ENCODE measurements at regions not wholly inside any gene's neighbourhood (a gene's known extent, or its start where the extent isn't known, plus 50 kb on each side); places are given as distances from the start of the nearest gene placed in this dataset.

GRCh38 chr6:81633391-81633790 is 119.1 kb downstream of the TENT5A start:
- TF ChIP-seq CTCF (IDR thresholded peaks at IDR 0.05; ENCODE audit: borderline replicate concordance, insufficient read depth, low read depth, low read length) = no peak
- H3K4me3 ChIP-seq (ENCODE audit: low read depth, low read length) = no peak overlapping the region

- H3K4me3 ChIP-seq (ENCODE audit: low read depth, low read length) = no peak overlapping the region
These were observed 121.8 kb downstream of the TENT5A start for GRCh38 chr6:81630719-81631118.

GRCh38 chr6:81625216-81625615 is 127.3 kb downstream of the TENT5A start:
- TF ChIP-seq CTCF (IDR thresholded peaks at IDR 0.05; ENCODE audit: borderline replicate concordance, insufficient read depth, low read depth, low read length) = no peak

More at GRCh38 chr6:81630719-81631118, 121.8 kb downstream of the TENT5A start:
- no peak for TF ChIP-seq CTCF (IDR thresholded peaks at IDR 0.05; ENCODE audit: borderline replicate concordance, insufficient read depth, low read depth, low read length)

GRCh38 chr6:81624453-81624852 is 128.0 kb downstream of the TENT5A start:
- H3K4me3 ChIP-seq (ENCODE audit: low read depth, low read length) = no peak overlapping the region
- TF ChIP-seq CTCF (IDR thresholded peaks at IDR 0.05; ENCODE audit: borderline replicate concordance, insufficient read depth, low read depth, low read length) = no peak

More at GRCh38 chr6:81625216-81625615, 127.3 kb downstream of the TENT5A start:
- no peak overlapping the region for H3K4me3 ChIP-seq (ENCODE audit: low read depth, low read length)

- no peak for TF ChIP-seq CTCF (IDR thresholded peaks at IDR 0.05; ENCODE audit: borderline replicate concordance, insufficient read depth, low read depth, low read length)
- H3K4me3 ChIP-seq (ENCODE audit: low read depth, low read length) = no peak overlapping the region
These were observed 129.2 kb downstream of the TENT5A start for GRCh38 chr6:81623106-81623759.

GRCh38 chr6:81621816-81622395 is 130.6 kb downstream of the TENT5A start:
- no peak overlapping the region for H3K4me3 ChIP-seq (ENCODE audit: low read depth, low read length)
- no peak for TF ChIP-seq CTCF (IDR thresholded peaks at IDR 0.05; ENCODE audit: borderline replicate concordance, insufficient read depth, low read depth, low read length)

GRCh38 chr6:81614292-81614691 is 138.2 kb downstream of the TENT5A start:
- no peak overlapping the region for H3K4me3 ChIP-seq (ENCODE audit: low read depth, low read length)
- TF ChIP-seq CTCF (IDR thresholded peaks at IDR 0.05; ENCODE audit: borderline replicate concordance, insufficient read depth, low read depth, low read length) = no peak
